ENCODE measurements at regions not wholly inside any gene's neighbourhood (a gene's known extent, or its start where the extent isn't known, plus 50 kb on each side); places are given as distances from the start of the nearest gene placed in this dataset.

DNA sequence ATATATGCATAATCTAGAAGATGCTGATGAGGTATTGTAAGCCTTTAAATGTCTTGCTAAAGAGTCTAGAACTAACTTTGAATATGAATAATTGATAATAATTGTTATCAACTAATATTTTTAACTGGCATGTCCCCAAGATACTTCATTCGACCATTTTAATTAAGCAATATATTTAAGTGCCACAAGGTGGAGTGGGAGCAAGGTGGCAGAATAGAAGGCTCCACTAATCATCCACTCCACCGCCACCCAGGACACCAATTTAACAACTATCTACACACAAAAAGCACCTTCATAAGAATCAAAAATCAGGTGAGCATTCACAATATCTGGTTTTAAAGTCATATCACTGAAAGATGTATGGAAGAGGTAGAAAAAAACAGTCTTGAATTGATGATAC lies 409.6 kb downstream of the SEC23A start:
- TF ChIP-seq, protein P1, sequence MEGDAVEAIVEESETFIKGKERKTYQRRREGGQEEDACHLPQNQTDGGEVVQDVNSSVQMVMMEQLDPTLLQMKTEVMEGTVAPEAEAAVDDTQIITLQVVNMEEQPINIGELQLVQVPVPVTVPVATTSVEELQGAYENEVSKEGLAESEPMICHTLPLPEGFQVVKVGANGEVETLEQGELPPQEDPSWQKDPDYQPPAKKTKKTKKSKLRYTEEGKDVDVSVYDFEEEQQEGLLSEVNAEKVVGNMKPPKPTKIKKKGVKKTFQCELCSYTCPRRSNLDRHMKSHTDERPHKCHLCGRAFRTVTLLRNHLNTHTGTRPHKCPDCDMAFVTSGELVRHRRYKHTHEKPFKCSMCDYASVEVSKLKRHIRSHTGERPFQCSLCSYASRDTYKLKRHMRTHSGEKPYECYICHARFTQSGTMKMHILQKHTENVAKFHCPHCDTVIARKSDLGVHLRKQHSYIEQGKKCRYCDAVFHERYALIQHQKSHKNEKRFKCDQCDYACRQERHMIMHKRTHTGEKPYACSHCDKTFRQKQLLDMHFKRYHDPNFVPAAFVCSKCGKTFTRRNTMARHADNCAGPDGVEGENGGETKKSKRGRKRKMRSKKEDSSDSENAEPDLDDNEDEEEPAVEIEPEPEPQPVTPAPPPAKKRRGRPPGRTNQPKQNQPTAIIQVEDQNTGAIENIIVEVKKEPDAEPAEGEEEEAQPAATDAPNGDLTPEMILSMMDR (IDR thresholded peaks at IDR 0.05) = peak; percentile 19
- TF ChIP-seq EZH2 (IDR thresholded peaks at IDR 0.05) = no peak

All from neural progenitor cell (in vitro differentiated cells).